ENCODE measurements at regions not wholly inside any gene's neighbourhood (a gene's known extent, or its start where the extent isn't known, plus 50 kb on each side); places are given as distances from the start of the nearest gene placed in this dataset.

GRCh38 chr12:59014885-59015284 lies 94.6 kb upstream of the LRIG3 start:
- no peak for TF ChIP-seq EGR1 (IDR thresholded peaks at IDR 0.05)
- no peak for TF ChIP-seq CEBPB (IDR thresholded peaks at IDR 0.05)
- no peak for TF ChIP-seq REST (IDR thresholded peaks at IDR 0.05; ENCODE audit: low read depth)
- no peak for TF ChIP-seq YY1 (IDR thresholded peaks at IDR 0.05; ENCODE audit: low read depth)
- no peak for TF ChIP-seq MAX (IDR thresholded peaks at IDR 0.05)
- no peak for TF ChIP-seq RAD21 (IDR thresholded peaks at IDR 0.05; ENCODE audit: low read depth)
- no peak for TF ChIP-seq TAF1 (IDR thresholded peaks at IDR 0.05; ENCODE audit: low read depth)
- TF ChIP-seq USF1 (IDR thresholded peaks at IDR 0.05): no peak
- TF ChIP-seq ZBTB7A (IDR thresholded peaks at IDR 0.05; ENCODE audit: low read depth): no peak
- TF ChIP-seq EP300 (IDR thresholded peaks at IDR 0.05; ENCODE audit: borderline replicate concordance): no peak
- TF ChIP-seq NFIC (IDR thresholded peaks at IDR 0.05): no peak
